HCT116 (cell line): ENCODE measurements at regions not wholly inside any gene's neighbourhood (a gene's known extent, or its start where the extent isn't known, plus 50 kb on each side); places are given as distances from the start of the nearest gene placed in this dataset.
A peak's percentile ranks its signal among the peaks of the same experiment; 100 is the strongest.

Experiments
- ATAC-seq: fragments of 200-7000 bp; cut with Tn5 transposase; 2 replicates; pipeline ENCODE4 v1.9.1; 2020; ENCODE audit warnings: mild to moderate bottlenecking, moderate library complexity
- BruUV-seq: library from RNA; stranded (reverse); fragments of 400-500 nt; replicated peaks from 2 replicates; lab custom pipeline; 2021; lab: Mats Ljungman, UMichigan
- CTCF ChIA-PET: fragments of 300-600 bp; sonication (Branson Sonifier 250); formaldehyde crosslinking; loops from one replicate; lab custom pipeline; 2021; ENCODE audit warnings: antibody characterized with exemption; lab: Charles Lee
- POLR2A ChIA-PET: fragments of 300-600, 350-600 bp; sonication (Branson Sonifier 250); formaldehyde crosslinking; loops from one replicate; lab custom pipeline; 2021; ENCODE audit warnings: antibody characterized with exemption; lab: Charles Lee
- RAD21 ChIA-PET, 2 experiments: fragments of 300-600 bp; sonication (Branson Sonifier 250); formaldehyde crosslinking; loops; one replicate each; lab custom pipeline; 2023; ENCODE audit warnings: low total read pairs in 2 of 2; ENCODE audit not compliant: uncharacterized antibody in 2 of 2, unreplicated experiment in 2 of 2, low non-redundant PET in 1 of 2; lab: Charles Lee
- DNase-seq: peaks from one replicate; pipeline ENCODE4 v3.0.0-alpha.2; 2010; ENCODE audit warnings: low read depth, low spot score
- H2AFZ ChIP-seq: fragments of 200-600 bp; shearing (Covaris generic), sonication (generic); 2 replicates; pipeline ENCODE4 v1.6.1; 2017; ENCODE audit warnings: low read depth, mixed run types, mixed read lengths, antibody characterized with exemption, low read length; ENCODE audit not compliant: poor library complexity, severe bottlenecking
- H3K27ac ChIP-seq: 2 replicates; pipeline ENCODE4 v1.5.1; 2012; ENCODE audit warnings: low read depth, low read length
- H3K27me3 ChIP-seq: fragments of 200-600 bp; sonication (generic); 2 replicates; pipeline ENCODE4 v1.6.1; 2016; ENCODE audit warnings: mixed run types, low read length, mixed read lengths; ENCODE audit not compliant: insufficient read depth
- H3K36me3 ChIP-seq, 2 experiments: fragments of 200-500 bp in 1 of 2; fragments of 200-600 bp in 1 of 2; sonication (Bioruptor generic) in 1 of 2; sonication (generic) in 1 of 2; 2 replicates each; pipeline versions ENCODE4 v1.5.1 to v1.6.1; 2014 to 2016; ENCODE audit warnings: low read length in 2 of 2, inconsistent platforms in 1 of 2, mixed read lengths in 1 of 2, mixed run types in 1 of 2; ENCODE audit not compliant: insufficient read depth in 2 of 2, control insufficient read depth in 1 of 2
- H3K4me1 ChIP-seq, 2 experiments: fragments of 200-600 bp in 1 of 2; sonication (generic) in 1 of 2; 2 replicates each; pipeline versions ENCODE4 v1.5.1 to v1.6.1; 2012 to 2017; ENCODE audit warnings: low read length in 2 of 2, inconsistent platforms in 1 of 2, mild to moderate bottlenecking in 1 of 2, mixed read lengths in 1 of 2, mixed run types in 1 of 2, moderate library complexity in 1 of 2; ENCODE audit not compliant: insufficient read depth in 2 of 2, control insufficient read depth in 1 of 2
- H3K4me2 ChIP-seq: fragments of 200-600 bp; sonication (generic); 2 replicates; pipeline ENCODE4 v1.6.1; 2017; ENCODE audit warnings: mixed run types, low read length, mixed read lengths
- H3K4me3 ChIP-seq, 2 experiments: fragments of 200-600 bp in 1 of 2; sonication (generic) in 1 of 2; replicated peaks in 1 of 2; 2 replicates each; pipeline ENCODE4 v1.5.1; 2011 to 2016; ENCODE audit warnings: low read length in 2 of 2, control low read depth in 1 of 2, low read depth in 1 of 2, mild to moderate bottlenecking in 1 of 2, mixed read lengths in 1 of 2, mixed run types in 1 of 2
- H3K79me2 ChIP-seq: fragments of 200-600 bp; sonication (generic); 2 replicates; pipeline ENCODE4 v1.6.1; 2017; ENCODE audit warnings: mild to moderate bottlenecking, mixed run types, low read length, moderate library complexity, mixed read lengths; ENCODE audit not compliant: insufficient read depth
- H3K9ac ChIP-seq: fragments of 200-600 bp; sonication (generic); 2 replicates; pipeline ENCODE4 v1.6.1; 2016; ENCODE audit warnings: low read length, mixed read lengths
- H3K9me2 ChIP-seq: fragments of 200-600 bp; sonication (generic), shearing (Covaris generic); 2 replicates; pipeline ENCODE4 v1.6.1; 2017; ENCODE audit warnings: mixed run types, mild to moderate bottlenecking, moderate library complexity; ENCODE audit not compliant: insufficient read depth
- H3K9me3 ChIP-seq, 2 experiments: fragments of 200-500 bp in 1 of 2; fragments of 200-600 bp in 1 of 2; sonication (Bioruptor generic) in 1 of 2; sonication (generic) in 1 of 2; 2 replicates each; pipeline ENCODE4 v1.6.1; 2014 to 2017; ENCODE audit warnings: low read length in 2 of 2, mixed read lengths in 2 of 2, inconsistent platforms in 1 of 2, low read depth in 1 of 2, mild to moderate bottlenecking in 1 of 2, mixed run types in 1 of 2, moderate library complexity in 1 of 2; ENCODE audit not compliant: control insufficient read depth in 1 of 2, insufficient read depth in 1 of 2
- H4K20me1 ChIP-seq: fragments of 200-600 bp; sonication (generic), shearing (Covaris generic); 2 replicates; pipeline ENCODE4 v1.6.1; 2017; ENCODE audit warnings: mixed run types, mild to moderate bottlenecking, moderate library complexity; ENCODE audit not compliant: insufficient read depth
- CBX3 ChIP-seq: IDR thresholded peaks from 2 replicates; pipeline ENCODE4 v1.6.1; 2012; ENCODE audit warnings: low read depth
- CEBPB ChIP-seq: IDR thresholded peaks from 2 replicates; pipeline ENCODE4 v1.6.1; 2012; ENCODE audit warnings: low read depth
- EZH2phosphoT487 ChIP-seq: fragments of 200-600 bp; IDR thresholded peaks from 2 replicates; pipeline ENCODE4 v1.6.1; 2018; ENCODE audit warnings: antibody characterized with exemption, borderline replicate concordance
- FOSL1 ChIP-seq: IDR thresholded peaks from 2 replicates; pipeline ENCODE4 v1.6.1; 2012; ENCODE audit warnings: low read depth
- JUND ChIP-seq: IDR thresholded peaks from 2 replicates; pipeline ENCODE4 v1.6.1; 2012
- REST ChIP-seq: IDR thresholded peaks from 2 replicates; pipeline ENCODE4 v1.6.1; 2012; ENCODE audit warnings: low read depth
- SP1 ChIP-seq: IDR thresholded peaks from 2 replicates; pipeline ENCODE4 v1.6.1; 2012; ENCODE audit warnings: low read depth
- SRF ChIP-seq: IDR thresholded peaks from 2 replicates; pipeline ENCODE4 v1.6.1; 2012; ENCODE audit warnings: low read depth
- TCF7L2 ChIP-seq: IDR thresholded peaks from 2 replicates; pipeline ENCODE4 v1.7.0; 2011; ENCODE audit warnings: borderline replicate concordance, inconsistent platforms; ENCODE audit not compliant: insufficient read depth, insufficient read length; ENCODE audit errors: extremely low read depth
- ZBTB33 ChIP-seq: IDR thresholded peaks from 2 replicates; pipeline ENCODE4 v1.6.1; 2011; ENCODE audit warnings: mild to moderate bottlenecking, low read length, moderate library complexity; ENCODE audit not compliant: insufficient replicate concordance; ENCODE audit errors: extremely low read depth
- ZFX ChIP-seq: fragments of 450-650 bp; IDR thresholded peaks from 2 replicates; pipeline ENCODE4 v1.6.1; 2017
- ZNF274 ChIP-seq: fragments of 200-500 bp; sonication (Bioruptor generic); IDR thresholded peaks from 2 replicates; pipeline ENCODE4 v1.6.1; 2014; ENCODE audit warnings: mild to moderate bottlenecking, low read depth, low read length, inconsistent platforms
- intact Hi-C: fragments of 100-400 bp; cut with micrococcal nuclease; formaldehyde crosslinking; loops from 2 replicates; pipeline ENCODE4 v1.10.0; 2022

- no peak for DNase-seq
- BruUV-seq = no TSS peak
- H3K79me2 ChIP-seq = no peaks in the 10 kb centered on the region
- H3K4me3 ChIP-seq = no peak overlapping the region
- no peak for TF ChIP-seq TCF7L2
- no peak for TF ChIP-seq ZFX
- TF ChIP-seq ZNF274 = no peak
- TF ChIP-seq FOSL1 = no peak
- TF ChIP-seq SRF = no peak
- no peak for TF ChIP-seq CEBPB
- TF ChIP-seq CBX3 = no peak
- H3K9me2 ChIP-seq = no peaks in the 10 kb centered on the region
- no peaks in the 10 kb centered on the region for H4K20me1 ChIP-seq
- H3K27me3 ChIP-seq = no peaks in the 10 kb centered on the region
- no peaks in the 10 kb centered on the region for H3K36me3 ChIP-seq
- POLR2A ChIA-PET = interaction anchor here (1.9 kb wide), 1 partner anchor 27 kb away, joined by 4 read pairs; no protein-coding TSS in a partner anchor
- ATAC-seq = no peak
- H3K4me1 ChIP-seq = peaks cover 4 to 14% of the 10 kb centered on the region in 2 experiments
- H3K4me2 ChIP-seq = no peak overlapping the region
- H2AFZ ChIP-seq = peak overlapping the region; percentile 82
- RAD21 ChIA-PET = no interaction called here
- intact Hi-C loops = no loop called here
- no peak overlapping the region for H3K9ac ChIP-seq
- no peak overlapping the region for H3K27ac ChIP-seq
- CTCF ChIA-PET = no interaction called here
- H3K9me3 ChIP-seq = no peaks in the 10 kb centered on the region
These were observed 186.2 kb upstream of the ZNF217 start for GRCh38 chr20:53779822-53780221.

GRCh38 chr20:53778736-53779135, 185.1 kb upstream of the ZNF217 start:
- H3K9me2 ChIP-seq = no peaks in the 10 kb centered on the region
- ATAC-seq (no peak), DNase-seq (no peak)
- no TSS peak for BruUV-seq
- H3K27me3 ChIP-seq = no peaks in the 10 kb centered on the region
- no peak overlapping the region for H2AFZ ChIP-seq
- no peaks in the 10 kb centered on the region for H3K9me3 ChIP-seq
- no peak overlapping the region for H3K27ac ChIP-seq
- ChIA-PET POLR2A (no interaction called here), CTCF (no interaction called here), RAD21 (no interaction called here)
- H3K79me2 ChIP-seq = no peaks in the 10 kb centered on the region
- H3K4me2 ChIP-seq = no peak overlapping the region
- H4K20me1 ChIP-seq = no peaks in the 10 kb centered on the region
- no peak overlapping the region for H3K4me3 ChIP-seq
- TF ChIP-seq ZNF274 (no peak), SRF (no peak), REST (no peak), CBX3 (no peak), FOSL1 (no peak), ZBTB33 (no peak), SP1 (no peak), EZH2phosphoT487 (no peak), JUND (no peak)
- H3K4me1 ChIP-seq = peaks cover 15 to 25% of the 10 kb centered on the region in 2 experiments
- no peaks in the 10 kb centered on the region for H3K36me3 ChIP-seq
- no peak overlapping the region for H3K9ac ChIP-seq
- intact Hi-C loops = no loop called here
